ENCODE measurements at regions not wholly inside any gene's neighbourhood (a gene's known extent, or its start where the extent isn't known, plus 50 kb on each side); places are given as distances from the start of the nearest gene placed in this dataset.

GRCh38 chr21:36218691-36219090, 62.1 kb downstream of the DOP1B start:
- Histone ChIP-seq H3K4me3 (ENCODE audit: control insufficient read depth in 2 of 3, extremely low read depth in 1 of 3, insufficient read depth in 2 of 3, low read depth in 1 of 3, low read length in 3 of 3) (no peak overlapping the region), H3K27me3 (ENCODE audit: control insufficient read depth, extremely low read depth, insufficient read depth, low read length) (no peaks in the 10 kb centered on the region), H3K36me3 (ENCODE audit: control insufficient read depth in 2 of 2, extremely low read depth in 1 of 2, insufficient read depth in 2 of 2, low read length in 2 of 2) (no peaks in the 10 kb centered on the region), H3K9me1 (ENCODE audit: control insufficient read depth, extremely low read depth, insufficient read depth, low read length) (no peaks in the 10 kb centered on the region), H3K4me1 (ENCODE audit: control insufficient read depth, extremely low read depth, insufficient read depth, low read length) (no peaks in the 10 kb centered on the region), H3K4me2 (ENCODE audit: control insufficient read depth, extremely low read depth, insufficient read depth, low read depth, low read length) (no peak overlapping the region), H3K79me2 (ENCODE audit: control insufficient read depth, insufficient read depth, low read length) (no peaks in the 10 kb centered on the region), H2AFZ (ENCODE audit: control insufficient read depth, low read length) (no peak overlapping the region), H3K27ac (ENCODE audit: control insufficient read depth, insufficient read depth, low read length) (no peak overlapping the region), H3K9me3 (ENCODE audit: control insufficient read depth, low read depth, low read length) (no peaks in the 10 kb centered on the region), H3K9ac (ENCODE audit: control insufficient read depth, extremely low read depth, insufficient read depth, low read length) (no peak overlapping the region), H4K20me1 (ENCODE audit: control insufficient read depth, extremely low read depth, insufficient read depth, low read length) (no peaks in the 10 kb centered on the region)
- dilution Hi-C loops (cut with MboI; ENCODE audit: extremely low pct_ligation_motif_present, low sequenced_read_pairs), result no loop called here
- no peak for DNase-seq (ENCODE audit: low read depth, low spot score)
- TF ChIP-seq CTCF (optimal IDR thresholded peaks at IDR 0.05 in 1 of 3, IDR thresholded peaks at IDR 0.05 in 1 of 3, conservative IDR thresholded peaks at IDR 0.05 in 1 of 3; ENCODE audit: extremely low read depth in 1 of 3, insufficient read depth in 2 of 3, low read length in 3 of 3) (no peak), EZH2 (IDR thresholded peaks at IDR 0.05; ENCODE audit: low read length) (no peak)
- FAIRE-seq, result no peak

GRCh38 chr21:36223451-36223850, 66.8 kb downstream of the DOP1B start:
- Histone ChIP-seq H3K27ac (ENCODE audit: control insufficient read depth, insufficient read depth, low read length) (no peak overlapping the region), H3K9ac (ENCODE audit: control insufficient read depth, extremely low read depth, insufficient read depth, low read length) (no peak overlapping the region), H3K9me1 (ENCODE audit: control insufficient read depth, extremely low read depth, insufficient read depth, low read length) (no peaks in the 10 kb centered on the region), H3K79me2 (ENCODE audit: control insufficient read depth, insufficient read depth, low read length) (no peaks in the 10 kb centered on the region), H3K4me3 (ENCODE audit: control insufficient read depth in 2 of 3, extremely low read depth in 1 of 3, insufficient read depth in 2 of 3, low read depth in 1 of 3, low read length in 3 of 3) (no peak overlapping the region), H3K4me2 (ENCODE audit: control insufficient read depth, extremely low read depth, insufficient read depth, low read depth, low read length) (no peak overlapping the region), H2AFZ (ENCODE audit: control insufficient read depth, low read length) (no peak overlapping the region), H3K27me3 (ENCODE audit: control insufficient read depth, extremely low read depth, insufficient read depth, low read length) (no peaks in the 10 kb centered on the region), H4K20me1 (ENCODE audit: control insufficient read depth, extremely low read depth, insufficient read depth, low read length) (no peaks in the 10 kb centered on the region), H3K9me3 (ENCODE audit: control insufficient read depth, low read depth, low read length) (no peaks in the 10 kb centered on the region), H3K4me1 (ENCODE audit: control insufficient read depth, extremely low read depth, insufficient read depth, low read length) (no peaks in the 10 kb centered on the region), H3K36me3 (ENCODE audit: control insufficient read depth in 2 of 2, extremely low read depth in 1 of 2, insufficient read depth in 2 of 2, low read length in 2 of 2) (no peaks in the 10 kb centered on the region)
- DNase-seq (ENCODE audit: low read depth, low spot score), result no peak
- no peak for FAIRE-seq
- dilution Hi-C loops (cut with MboI; ENCODE audit: extremely low pct_ligation_motif_present, low sequenced_read_pairs), result no loop called here
- no peak for TF ChIP-seq EZH2 (IDR thresholded peaks at IDR 0.05; ENCODE audit: low read length)
- TF ChIP-seq CTCF (optimal IDR thresholded peaks at IDR 0.05 in 1 of 3, IDR thresholded peaks at IDR 0.05 in 1 of 3, conservative IDR thresholded peaks at IDR 0.05 in 1 of 3; ENCODE audit: extremely low read depth in 1 of 3, insufficient read depth in 2 of 3, low read length in 3 of 3), result no peak

Measured in keratinocyte (primary cell).